ENCODE measurements at regions not wholly inside any gene's neighbourhood (a gene's known extent, or its start where the extent isn't known, plus 50 kb on each side); places are given as distances from the start of the nearest gene placed in this dataset.

DNA sequence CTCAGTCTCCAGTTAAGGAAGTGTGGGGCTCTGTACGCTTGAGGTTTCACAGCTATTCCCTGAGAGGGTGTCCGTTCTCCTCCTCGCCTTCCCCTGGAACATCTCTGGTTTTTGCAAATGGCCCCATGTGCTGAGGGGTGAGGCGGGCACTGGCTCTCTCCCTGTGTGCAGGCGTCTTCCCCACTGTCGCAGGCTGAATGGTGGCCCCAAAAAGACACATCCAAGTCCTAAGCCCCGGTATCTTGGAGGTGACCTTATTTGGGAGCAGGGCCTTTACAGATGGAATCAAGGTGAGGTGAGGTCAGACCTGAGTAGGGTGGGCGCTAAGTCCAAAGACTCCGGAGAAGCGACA is 98.0 kb upstream of the TMPRSS2 start:
- no peak for DNase-seq

DNA sequence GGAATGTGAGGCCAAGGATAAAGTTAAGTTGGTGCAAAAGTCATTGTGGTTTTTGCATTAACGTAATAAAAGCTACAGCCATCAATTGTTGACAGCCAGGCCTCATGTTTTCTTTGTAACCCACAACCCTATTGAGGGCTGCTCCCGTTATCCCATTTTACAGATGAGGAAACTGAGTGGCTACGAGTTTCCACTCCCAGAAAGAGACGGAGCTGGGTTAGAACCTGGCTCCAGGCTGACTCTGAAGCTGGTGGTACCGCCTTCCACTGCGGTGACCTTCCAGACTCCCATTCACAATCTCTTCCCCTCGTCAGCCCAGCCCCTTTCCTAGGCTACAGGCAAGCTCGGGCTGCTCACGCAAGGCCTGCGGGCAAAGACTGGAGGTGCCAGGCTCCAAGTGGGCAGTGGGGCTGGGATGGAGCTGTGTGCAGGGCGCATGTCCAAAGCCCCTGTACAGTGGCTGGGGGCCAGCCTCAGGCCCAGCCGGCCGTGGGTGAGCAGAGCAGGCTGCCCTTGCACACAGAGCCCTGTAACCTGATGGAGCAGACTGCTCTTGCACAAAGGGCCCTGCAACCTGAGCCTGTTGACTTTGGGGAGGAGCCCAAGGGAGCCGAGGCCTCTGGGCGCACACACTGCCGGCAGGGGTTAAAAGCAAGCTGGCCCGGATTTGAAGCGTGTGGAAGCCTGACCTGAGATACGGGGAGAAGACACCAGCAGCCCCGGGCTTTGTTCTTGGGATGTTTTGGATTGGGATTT is 97.4 kb upstream of the TMPRSS2 start:
- no peak for DNase-seq

DNA sequence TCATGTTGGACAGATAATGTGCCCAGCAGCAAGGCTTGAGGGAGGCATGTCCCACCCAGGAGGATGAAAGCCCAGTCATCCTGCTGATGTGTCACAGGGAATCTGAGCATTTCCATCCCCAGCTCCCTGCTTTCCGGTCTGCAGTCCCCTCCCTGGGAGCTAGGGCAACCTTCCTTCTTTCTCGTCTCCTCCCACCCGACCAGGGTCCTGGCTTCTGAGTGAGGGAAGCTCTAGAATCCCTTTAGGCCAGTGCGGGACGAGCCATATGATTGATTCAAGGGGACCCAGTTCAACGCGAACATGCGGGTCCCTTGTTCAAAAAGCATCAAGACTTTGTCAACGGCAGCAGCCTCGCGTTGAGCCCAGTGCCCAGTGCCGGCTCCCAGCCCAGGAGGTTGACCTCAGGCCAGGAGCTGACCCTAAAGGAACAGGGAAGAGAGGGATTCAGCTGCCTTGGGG is 96.7 kb upstream of the TMPRSS2 start:
- DNase-seq, result no peak

DNA sequence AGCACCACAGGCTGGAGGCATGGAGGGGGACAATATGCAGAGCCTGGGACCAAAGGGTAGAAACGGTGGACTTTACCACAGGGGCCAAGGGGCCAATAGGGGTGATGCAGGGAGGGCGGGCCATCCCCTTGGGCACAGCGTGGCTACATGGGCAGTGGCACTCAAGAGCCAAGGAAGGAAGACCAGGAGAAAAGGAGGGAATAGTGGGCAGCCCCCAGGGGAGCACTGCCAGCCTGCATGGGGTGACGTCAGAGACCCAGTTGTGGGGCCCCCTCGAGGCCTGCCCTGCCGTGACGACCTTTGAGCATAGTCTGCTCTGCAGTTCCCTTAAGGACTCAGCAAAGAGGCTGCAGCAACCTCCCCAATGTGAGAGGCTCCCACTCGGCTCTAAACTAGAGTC is 95.5 kb upstream of the TMPRSS2 start:
- DNase-seq, result no peak

DNA sequence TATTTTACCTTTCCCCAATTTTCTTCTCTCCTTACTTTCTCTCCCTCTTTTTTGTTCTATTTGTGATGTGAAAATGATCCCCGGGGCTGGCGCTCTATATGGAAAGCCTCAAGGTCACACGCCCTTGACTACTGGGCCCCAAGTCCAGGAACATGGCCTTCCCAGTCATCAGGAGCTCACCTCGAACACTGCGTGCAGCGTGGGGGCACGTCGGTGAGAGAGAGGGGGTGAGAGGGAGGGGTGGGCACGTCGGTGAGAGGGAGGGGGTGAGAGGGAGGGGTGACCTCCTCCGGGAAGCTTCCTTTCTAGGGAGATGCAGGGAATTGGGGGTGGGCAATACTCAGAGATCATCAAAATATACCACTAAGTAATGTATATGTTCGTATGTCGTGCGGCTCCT is 94.6 kb upstream of the TMPRSS2 start:
- DNase-seq, result no peak

DNA sequence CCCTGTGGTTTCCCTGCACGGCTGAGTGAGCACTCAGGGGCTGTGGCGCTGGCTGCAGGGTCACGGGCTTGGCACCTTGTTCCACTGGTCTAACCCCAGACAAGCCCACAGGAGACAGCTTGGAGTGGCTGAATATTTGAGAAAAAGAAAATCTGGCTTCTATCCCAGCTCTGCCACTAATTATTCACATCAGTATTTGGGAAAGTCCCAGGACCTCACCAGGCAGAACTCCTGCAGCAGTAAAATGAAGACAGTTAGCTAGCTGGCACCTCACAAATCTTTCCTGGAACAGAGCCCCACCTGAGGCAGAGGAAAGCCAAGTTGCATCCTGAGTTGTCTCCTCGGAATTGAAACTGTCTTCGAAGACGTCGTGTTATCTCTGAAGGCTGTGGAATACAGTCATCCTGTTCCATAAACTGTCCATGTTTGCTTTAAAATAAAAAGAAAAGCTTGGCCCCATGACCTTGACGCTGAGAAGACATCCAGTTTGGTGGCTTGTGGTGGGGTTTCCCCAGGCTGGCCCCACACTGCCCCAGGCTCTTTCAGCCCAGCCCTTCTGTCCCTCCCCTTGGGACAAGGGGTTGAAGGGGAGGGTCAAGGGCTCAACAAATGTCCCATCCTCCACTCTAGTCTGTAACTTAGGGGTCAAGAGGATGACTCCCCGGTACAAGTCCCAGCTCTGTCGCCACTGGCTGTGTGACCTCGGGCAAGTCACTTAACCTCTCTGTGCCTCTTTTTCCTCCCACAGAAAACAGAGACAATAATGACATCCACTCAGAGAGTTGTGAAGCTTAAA is 93.8 kb upstream of the TMPRSS2 start:
- DNase-seq, result no peak

DNA sequence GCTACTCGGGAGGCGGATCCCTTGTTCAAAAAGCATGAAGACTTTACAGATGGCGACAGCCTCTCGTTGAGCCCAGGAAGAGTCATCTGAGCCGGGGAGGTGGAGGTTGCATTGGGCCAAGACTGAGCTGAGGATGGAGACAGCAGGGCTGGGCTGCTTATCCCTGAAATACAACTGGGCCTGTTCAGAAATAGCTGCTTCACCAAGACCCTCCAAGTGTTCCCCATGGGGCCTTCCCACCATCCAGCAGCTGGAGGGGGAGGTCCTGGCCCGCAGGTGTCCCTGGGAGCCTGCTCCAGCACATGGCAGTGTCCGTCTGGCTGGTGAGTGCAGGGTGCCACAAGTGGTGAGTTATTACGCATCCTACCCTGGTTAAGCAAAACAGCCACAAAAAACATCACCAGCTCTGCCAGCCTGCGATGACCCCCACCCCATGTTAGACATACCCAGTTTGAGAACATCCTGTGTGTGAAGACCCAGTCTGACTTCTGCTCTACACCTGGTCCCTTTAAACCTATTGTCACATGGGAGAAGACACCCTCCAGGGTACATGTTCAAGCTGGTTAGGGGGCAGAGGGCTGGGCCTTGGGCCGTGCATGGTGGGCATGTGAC is 93.1 kb upstream of the TMPRSS2 start:
- DNase-seq, result no peak

DNA sequence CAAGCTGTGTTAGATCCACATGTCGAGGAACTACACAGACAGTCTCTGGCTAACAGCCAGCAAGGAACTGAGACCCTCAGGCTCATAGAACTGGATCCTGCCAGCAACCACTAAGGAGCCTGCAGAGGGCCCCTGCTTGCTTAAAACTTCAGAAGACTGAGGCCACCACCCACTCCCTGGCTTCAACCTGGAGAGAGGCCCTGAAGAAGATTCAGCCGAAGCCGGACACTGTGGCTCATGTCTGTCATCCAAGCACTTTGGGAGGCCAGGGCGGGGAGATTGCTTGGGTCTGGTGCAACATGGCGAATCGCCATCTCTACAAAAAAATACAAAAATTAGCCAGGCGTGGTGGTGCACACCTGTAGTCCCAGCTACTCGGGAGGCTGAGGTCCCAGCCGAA is 92.6 kb upstream of the TMPRSS2 start:
- DNase-seq, result no peak

DNA sequence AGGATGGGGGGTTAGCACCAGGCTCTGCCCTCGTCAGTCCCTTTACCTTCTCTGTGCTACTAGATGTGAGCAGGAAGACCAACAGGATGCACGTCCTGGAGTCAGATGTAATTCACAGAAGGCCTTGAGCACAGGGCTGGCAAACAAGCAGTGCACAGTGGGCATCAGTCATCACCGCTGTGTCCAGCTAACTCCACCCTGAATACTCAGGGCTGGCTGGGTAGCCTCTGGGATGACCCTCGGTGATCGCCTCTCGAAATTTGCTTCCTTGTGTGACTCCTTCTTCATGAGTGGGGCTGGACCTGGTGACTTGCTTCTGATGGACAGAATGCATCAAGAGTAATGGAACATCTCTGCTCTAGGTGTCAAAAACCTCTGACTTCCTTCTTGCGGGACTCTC is 92.2 kb upstream of the TMPRSS2 start:
- no peak for DNase-seq

- no peak for DNase-seq
Observed at GRCh38 chr21:41598561-41599431, 90.8 kb upstream of the TMPRSS2 start.

DNA sequence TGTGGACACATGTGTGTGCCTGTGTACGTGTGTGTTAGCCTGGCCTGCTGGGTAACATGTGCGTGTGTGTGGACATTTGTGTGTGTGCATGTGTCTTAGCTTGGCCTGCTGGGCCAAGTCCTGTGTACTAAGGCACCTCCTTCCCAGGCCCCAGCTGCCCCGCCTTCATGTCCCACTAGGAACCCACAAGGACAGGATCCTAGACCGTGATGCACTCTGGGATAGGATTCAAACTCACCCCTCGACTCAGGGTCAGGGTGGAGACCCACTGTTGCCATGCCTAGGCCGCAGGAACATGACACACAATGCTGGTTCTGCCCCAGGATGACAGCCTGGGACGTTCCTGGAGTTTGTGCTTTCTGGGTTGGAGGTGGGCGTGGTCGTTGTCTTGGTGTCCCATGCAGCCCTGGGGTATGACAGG is 89.9 kb upstream of the TMPRSS2 start:
- no peak for DNase-seq

DNA sequence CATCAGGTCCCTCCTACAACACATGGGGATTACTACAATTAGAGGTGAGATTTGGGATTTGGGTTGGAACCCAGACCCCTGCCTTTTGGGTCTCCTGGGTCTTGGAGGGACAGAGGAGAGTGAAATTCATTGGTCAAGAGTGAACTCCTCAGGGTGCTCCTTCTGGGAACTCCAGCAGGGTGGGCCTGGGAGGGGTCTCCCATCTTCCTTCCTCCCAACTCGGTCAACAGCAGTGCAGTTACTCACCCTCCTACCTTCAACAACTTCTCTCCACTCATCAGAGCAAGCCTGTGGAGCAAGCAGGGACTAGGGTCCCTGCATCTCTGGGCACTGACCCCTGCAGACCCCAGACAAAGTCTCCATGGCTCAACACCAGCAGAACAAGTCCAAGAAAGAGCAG is 89.3 kb upstream of the TMPRSS2 start:
- no peak for DNase-seq

GRCh38 chr21:41596241-41596925 is 88.4 kb upstream of the TMPRSS2 start:
- DNase-seq, result no peak

DNA sequence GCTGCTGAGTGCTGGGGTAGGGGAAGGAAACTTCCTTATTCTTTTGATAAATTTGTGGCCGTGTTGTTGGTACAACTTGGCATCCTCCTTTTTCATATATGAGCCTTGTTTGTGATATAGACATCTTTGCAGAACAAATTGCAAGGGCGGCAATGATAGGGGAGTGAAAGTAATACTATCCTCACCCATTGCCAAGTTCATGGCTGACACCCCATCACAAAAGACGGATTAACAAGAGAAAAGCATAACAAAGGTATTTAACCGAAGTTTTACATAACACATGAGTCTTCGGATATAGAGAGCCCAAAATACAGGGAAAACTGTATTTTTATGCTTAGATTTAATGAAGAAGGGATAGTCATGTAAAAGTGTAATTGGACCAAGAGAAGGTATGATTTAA is 86.3 kb upstream of the TMPRSS2 start:
- no peak for DNase-seq

GRCh38 chr21:41593760-41594138 is 85.8 kb upstream of the TMPRSS2 start:
- DNase-seq, result no peak

DNA sequence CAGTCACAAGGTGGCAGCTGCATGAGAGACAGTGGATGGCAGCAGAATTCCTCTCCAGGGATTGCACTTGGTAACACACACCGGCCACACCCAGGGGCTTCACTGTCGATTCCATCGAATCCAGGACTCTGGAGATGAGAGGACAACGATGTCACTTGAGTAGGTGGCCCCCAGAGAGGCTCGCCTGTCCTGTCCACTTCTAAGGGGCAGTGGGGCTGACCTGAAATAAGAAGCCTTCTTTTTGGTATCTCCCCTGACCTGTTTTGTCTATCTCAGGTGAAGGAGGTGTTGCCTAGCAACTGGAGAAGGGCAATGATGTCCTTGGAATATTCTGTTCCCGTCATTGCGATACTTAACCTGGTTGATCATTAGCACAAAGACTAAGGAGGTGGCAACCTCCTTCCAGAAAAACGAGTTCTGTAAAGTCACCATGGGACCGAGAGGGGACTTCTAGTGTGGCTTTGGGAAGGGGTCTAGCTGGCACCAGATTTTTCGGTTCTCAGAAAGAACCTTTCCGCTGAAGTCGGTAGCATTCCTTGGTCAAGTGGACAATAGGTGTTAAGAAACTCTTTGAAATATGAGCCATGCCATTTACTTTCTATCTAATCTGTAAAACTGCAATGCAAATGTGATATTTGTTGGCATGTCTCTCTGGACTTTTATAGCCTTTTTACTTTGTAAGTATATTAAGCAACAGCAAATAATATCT is 85.2 kb upstream of the TMPRSS2 start:
- DNase-seq, result no peak

- no peak for DNase-seq
Observed at GRCh38 chr21:41589620-41590175, 81.7 kb upstream of the TMPRSS2 start.

- DNase-seq, result no peak
Observed at GRCh38 chr21:41589131-41589530, 81.2 kb upstream of the TMPRSS2 start.

DNA sequence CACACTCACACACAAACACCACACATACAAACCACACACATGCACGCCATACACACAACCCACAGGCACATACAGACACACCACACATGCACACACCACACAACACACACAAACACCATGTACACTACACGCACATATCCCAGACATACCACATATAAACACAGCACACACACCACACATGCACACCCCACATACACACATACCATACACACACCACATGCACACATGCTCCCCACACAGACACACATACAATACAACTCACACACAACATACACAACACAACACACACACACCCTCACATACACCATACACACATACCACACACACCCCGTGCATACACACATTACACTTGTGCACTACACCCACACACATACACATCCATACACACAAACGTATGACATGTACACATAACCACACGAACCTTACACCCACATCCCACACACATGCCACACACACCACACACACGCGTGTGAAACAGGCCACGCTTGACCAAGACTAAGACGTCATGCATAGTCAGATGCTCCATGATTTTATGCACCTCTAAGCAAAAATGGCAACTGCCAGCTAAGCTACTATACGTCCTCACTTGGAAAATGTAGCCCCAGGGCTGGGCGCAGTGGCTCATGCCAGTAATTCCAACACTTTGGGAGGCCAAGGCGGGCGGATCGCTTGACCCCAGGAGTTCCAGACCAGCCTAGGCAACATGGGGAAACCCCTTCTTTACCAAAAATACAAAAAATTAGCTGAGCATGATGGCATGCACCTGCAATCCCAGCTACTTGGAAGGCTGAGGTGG is 77.4 kb upstream of the TMPRSS2 start:
- no peak for DNase-seq

DNA sequence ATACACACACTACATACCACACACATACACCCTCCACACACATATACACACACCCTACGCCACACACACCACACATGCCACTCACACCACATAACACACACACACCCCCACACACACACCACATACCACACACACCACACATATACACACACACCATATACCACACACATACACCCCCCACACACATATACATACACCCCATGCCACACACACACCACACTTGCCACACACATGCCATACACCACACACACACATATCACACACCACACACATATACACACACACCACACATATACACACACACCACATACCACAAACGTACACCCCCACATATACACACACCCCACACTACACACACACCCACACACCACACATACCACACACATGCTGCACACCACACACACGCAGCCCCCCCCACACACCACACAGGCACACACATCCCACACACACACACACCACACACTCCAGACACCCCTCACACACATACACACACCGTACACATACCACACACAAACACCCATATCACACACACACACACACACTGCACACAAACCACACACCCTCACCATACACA is 76.7 kb upstream of the TMPRSS2 start:
- no peak for DNase-seq
